ENCODE measurements at regions not wholly inside any gene's neighbourhood (a gene's known extent, or its start where the extent isn't known, plus 50 kb on each side); places are given as distances from the start of the nearest gene placed in this dataset.

GRCh38 chr7:41174521-41174920 is 528.4 kb downstream of the INHBA start:
- Histone ChIP-seq H3K4me3 (ENCODE audit: insufficient read depth, low read length) (no peak overlapping the region), H3K27ac (ENCODE audit: low read depth, low read length) (no peak overlapping the region), H3K4me1 (ENCODE audit: insufficient read depth, low read length) (no peaks in the 10 kb centered on the region), H3K36me3 (ENCODE audit: insufficient read depth, low read length) (no peaks in the 10 kb centered on the region), H3K9me3 (ENCODE audit: low read depth, low read length) (no peaks in the 10 kb centered on the region), H2AFZ (ENCODE audit: low read length) (no peak overlapping the region), H3K4me2 (ENCODE audit: insufficient read depth, low read length) (no peak overlapping the region), H4K20me1 (ENCODE audit: insufficient read depth, low read length) (no peaks in the 10 kb centered on the region), H3K79me2 (ENCODE audit: insufficient read depth, low read length) (no peaks in the 10 kb centered on the region), H3K27me3 (ENCODE audit: insufficient read depth, low read length) (no peaks in the 10 kb centered on the region)
- no peak for DNase-seq (ENCODE audit: insufficient read length, low spot score, missing footprints)
- no peak for TF ChIP-seq CTCF (IDR thresholded peaks at IDR 0.05; ENCODE audit: extremely low read depth, low read depth, low read length)

- H3K4me1 ChIP-seq (ENCODE audit: insufficient read depth, low read length), result no peaks in the 10 kb centered on the region
- no peak overlapping the region for H3K27ac ChIP-seq (ENCODE audit: low read depth, low read length)
- H3K27me3 ChIP-seq (ENCODE audit: insufficient read depth, low read length), result no peaks in the 10 kb centered on the region
- no peak overlapping the region for H3K4me3 ChIP-seq (ENCODE audit: insufficient read depth, low read length)
- H4K20me1 ChIP-seq (ENCODE audit: insufficient read depth, low read length), result no peaks in the 10 kb centered on the region
- no peaks in the 10 kb centered on the region for H3K79me2 ChIP-seq (ENCODE audit: insufficient read depth, low read length)
- no peaks in the 10 kb centered on the region for H3K9me3 ChIP-seq (ENCODE audit: low read depth, low read length)
- no peak for TF ChIP-seq CTCF (IDR thresholded peaks at IDR 0.05; ENCODE audit: extremely low read depth, low read depth, low read length)
- H3K4me2 ChIP-seq (ENCODE audit: insufficient read depth, low read length), result no peak overlapping the region
- no peak overlapping the region for H2AFZ ChIP-seq (ENCODE audit: low read length)
- no peak for DNase-seq (ENCODE audit: insufficient read length, low spot score, missing footprints)
- no peaks in the 10 kb centered on the region for H3K36me3 ChIP-seq (ENCODE audit: insufficient read depth, low read length)
Measured at GRCh38 chr7:41170466-41170865, 532.4 kb downstream of the INHBA start.

GRCh38 chr7:41169317-41169716 is 533.6 kb downstream of the INHBA start:
- Histone ChIP-seq H3K4me1 (ENCODE audit: insufficient read depth, low read length) (no peaks in the 10 kb centered on the region), H3K36me3 (ENCODE audit: insufficient read depth, low read length) (no peaks in the 10 kb centered on the region), H4K20me1 (ENCODE audit: insufficient read depth, low read length) (no peaks in the 10 kb centered on the region), H3K27ac (ENCODE audit: low read depth, low read length) (no peak overlapping the region), H3K4me3 (ENCODE audit: insufficient read depth, low read length) (no peak overlapping the region), H3K4me2 (ENCODE audit: insufficient read depth, low read length) (no peak overlapping the region), H3K27me3 (ENCODE audit: insufficient read depth, low read length) (no peaks in the 10 kb centered on the region), H3K9me3 (ENCODE audit: low read depth, low read length) (no peaks in the 10 kb centered on the region), H2AFZ (ENCODE audit: low read length) (no peak overlapping the region), H3K79me2 (ENCODE audit: insufficient read depth, low read length) (no peaks in the 10 kb centered on the region)
- no peak for DNase-seq (ENCODE audit: insufficient read length, low spot score, missing footprints)
- TF ChIP-seq CTCF (IDR thresholded peaks at IDR 0.05; ENCODE audit: extremely low read depth, low read depth, low read length), result no peak

GRCh38 chr7:41167836-41168235 is 535.1 kb downstream of the INHBA start:
- no peak overlapping the region for H3K4me3 ChIP-seq (ENCODE audit: insufficient read depth, low read length)
- DNase-seq (ENCODE audit: insufficient read length, low spot score, missing footprints), result no peak
- no peaks in the 10 kb centered on the region for H3K4me1 ChIP-seq (ENCODE audit: insufficient read depth, low read length)
- H3K4me2 ChIP-seq (ENCODE audit: insufficient read depth, low read length), result no peak overlapping the region
- no peak overlapping the region for H2AFZ ChIP-seq (ENCODE audit: low read length)
- H3K27me3 ChIP-seq (ENCODE audit: insufficient read depth, low read length), result no peaks in the 10 kb centered on the region
- H3K27ac ChIP-seq (ENCODE audit: low read depth, low read length), result no peak overlapping the region
- no peaks in the 10 kb centered on the region for H3K36me3 ChIP-seq (ENCODE audit: insufficient read depth, low read length)
- no peaks in the 10 kb centered on the region for H3K79me2 ChIP-seq (ENCODE audit: insufficient read depth, low read length)
- no peaks in the 10 kb centered on the region for H4K20me1 ChIP-seq (ENCODE audit: insufficient read depth, low read length)
- no peaks in the 10 kb centered on the region for H3K9me3 ChIP-seq (ENCODE audit: low read depth, low read length)
- no peak for TF ChIP-seq CTCF (IDR thresholded peaks at IDR 0.05; ENCODE audit: extremely low read depth, low read depth, low read length)

Measured in osteoblast (primary cell).